NB4 (cell line): ENCODE measurements at regions not wholly inside any gene's neighbourhood (a gene's known extent, or its start where the extent isn't known, plus 50 kb on each side); places are given as distances from the start of the nearest gene placed in this dataset.

Experiments
- DNase-seq: peaks from one replicate; pipeline ENCODE4 v3.0.0; 2010; ENCODE audit warnings: low read depth
- H3K4me3 ChIP-seq: one replicate; pipeline ENCODE4 v1.5.1; 2011; ENCODE audit warnings: mild to moderate bottlenecking, low read depth, low read length, moderate library complexity
- MYC ChIP-seq: IDR thresholded peaks from 2 replicates; pipeline ENCODE4 v1.6.1; 2011; ENCODE audit warnings: low read depth, low read length
- POLR2A ChIP-seq: IDR thresholded peaks from 2 replicates; pipeline ENCODE4 v1.6.1; 2011; ENCODE audit warnings: mild to moderate bottlenecking; ENCODE audit not compliant: insufficient read length; ENCODE audit errors: extremely low read depth
- TF ChIP-seq, protein P1 (sequence below): IDR thresholded peaks from one replicate; pipeline ENCODE4 v1.5.1; 2012; ENCODE audit warnings: low read depth, low read length
- TF ChIP-seq, protein P2 (sequence below): IDR thresholded peaks from 2 replicates; pipeline ENCODE4 v1.6.1; 2011; ENCODE audit warnings: low read depth, low read length

DNA sequence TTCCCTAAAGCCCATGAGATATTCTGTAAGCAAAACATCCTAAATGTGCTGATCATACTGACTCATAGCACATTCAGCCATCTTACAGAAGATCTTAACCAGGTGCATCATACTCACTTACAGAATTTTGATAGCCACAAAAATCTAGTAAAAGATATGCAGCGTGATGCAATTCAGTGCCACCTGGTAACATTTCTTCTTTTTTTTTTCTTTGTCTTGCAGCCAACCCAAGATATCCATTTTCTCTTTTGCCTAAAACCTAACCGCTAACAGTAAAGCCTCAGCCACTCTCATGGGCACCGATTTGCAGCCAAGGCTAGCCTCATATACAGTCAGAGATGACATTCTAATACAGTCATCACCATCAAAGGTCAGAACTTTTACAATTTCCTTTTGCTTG lies 293.3 kb downstream of the HACE1 start:
- TF ChIP-seq, protein P1, sequence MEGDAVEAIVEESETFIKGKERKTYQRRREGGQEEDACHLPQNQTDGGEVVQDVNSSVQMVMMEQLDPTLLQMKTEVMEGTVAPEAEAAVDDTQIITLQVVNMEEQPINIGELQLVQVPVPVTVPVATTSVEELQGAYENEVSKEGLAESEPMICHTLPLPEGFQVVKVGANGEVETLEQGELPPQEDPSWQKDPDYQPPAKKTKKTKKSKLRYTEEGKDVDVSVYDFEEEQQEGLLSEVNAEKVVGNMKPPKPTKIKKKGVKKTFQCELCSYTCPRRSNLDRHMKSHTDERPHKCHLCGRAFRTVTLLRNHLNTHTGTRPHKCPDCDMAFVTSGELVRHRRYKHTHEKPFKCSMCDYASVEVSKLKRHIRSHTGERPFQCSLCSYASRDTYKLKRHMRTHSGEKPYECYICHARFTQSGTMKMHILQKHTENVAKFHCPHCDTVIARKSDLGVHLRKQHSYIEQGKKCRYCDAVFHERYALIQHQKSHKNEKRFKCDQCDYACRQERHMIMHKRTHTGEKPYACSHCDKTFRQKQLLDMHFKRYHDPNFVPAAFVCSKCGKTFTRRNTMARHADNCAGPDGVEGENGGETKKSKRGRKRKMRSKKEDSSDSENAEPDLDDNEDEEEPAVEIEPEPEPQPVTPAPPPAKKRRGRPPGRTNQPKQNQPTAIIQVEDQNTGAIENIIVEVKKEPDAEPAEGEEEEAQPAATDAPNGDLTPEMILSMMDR: no peak
- TF ChIP-seq, protein P2, sequence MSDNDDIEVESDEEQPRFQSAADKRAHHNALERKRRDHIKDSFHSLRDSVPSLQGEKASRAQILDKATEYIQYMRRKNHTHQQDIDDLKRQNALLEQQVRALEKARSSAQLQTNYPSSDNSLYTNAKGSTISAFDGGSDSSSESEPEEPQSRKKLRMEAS: no peak
- TF ChIP-seq POLR2A (no peak), MYC (no peak)
- H3K4me3 ChIP-seq: no peak overlapping the region

DNA sequence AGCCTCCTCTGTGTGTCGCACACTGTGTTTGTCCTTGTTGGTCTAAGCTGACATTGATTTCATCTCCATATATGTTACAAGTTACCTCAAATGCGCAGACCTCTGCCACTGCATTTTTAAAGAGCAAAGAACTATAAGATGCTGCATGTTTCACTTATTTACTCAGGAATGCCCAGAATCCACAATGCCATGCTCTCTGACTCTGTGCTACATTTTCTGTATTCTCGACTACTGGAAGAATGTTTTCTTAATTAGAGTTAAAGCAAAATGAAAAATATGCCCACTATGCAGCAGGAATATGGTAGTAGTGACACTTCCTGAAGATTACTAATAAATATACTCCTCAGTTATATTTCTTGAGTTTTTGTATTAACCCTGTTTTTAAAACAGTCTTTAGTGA lies 296.4 kb downstream of the HACE1 start:
- H3K4me3 ChIP-seq: no peak overlapping the region
- DNase-seq: no peak
- TF ChIP-seq, protein P2: no peak
- TF ChIP-seq, protein P1: no peak
- TF ChIP-seq POLR2A (no peak), MYC (no peak)

More for the DNA sequence above, 293.3 kb downstream of the HACE1 start:
- DNase-seq: no peak

DNA sequence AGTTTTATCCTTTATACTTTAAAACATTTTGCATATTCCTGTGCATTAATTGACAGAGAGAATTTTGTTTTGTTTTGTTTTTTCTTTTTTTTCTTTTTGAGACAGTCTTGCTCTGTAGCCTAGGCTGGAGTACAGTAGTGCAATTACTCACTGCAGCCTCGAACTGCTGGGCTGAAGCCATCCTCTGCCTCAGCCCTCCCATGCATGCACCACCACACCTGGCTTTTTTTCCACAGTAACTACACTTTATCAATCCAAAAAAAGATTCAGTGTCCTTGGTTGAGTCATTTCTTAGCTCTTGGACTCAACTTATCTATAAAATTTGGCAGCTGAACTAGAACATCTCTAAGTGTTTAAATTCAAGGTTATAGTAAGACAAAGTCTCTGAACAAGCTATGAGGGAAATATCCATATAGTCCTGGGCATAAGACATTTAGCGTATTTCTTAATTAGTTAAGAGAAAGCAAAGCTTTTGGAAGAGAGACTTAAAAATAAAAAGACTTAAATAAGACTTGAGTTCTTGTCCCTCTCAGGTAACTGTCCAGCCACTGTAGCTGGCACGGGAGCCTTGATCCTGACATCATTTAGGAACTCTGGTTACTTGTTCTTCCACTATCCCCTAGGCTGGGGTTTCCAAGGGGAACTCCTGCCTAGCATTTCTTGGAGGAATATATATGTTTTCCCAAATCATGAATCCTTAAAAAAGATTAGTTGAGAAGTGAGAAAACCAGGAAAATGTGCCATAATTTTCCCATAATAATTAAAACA lies 300.1 kb downstream of the HACE1 start:
- H3K4me3 ChIP-seq: no peak overlapping the region
- no peak for DNase-seq
- TF ChIP-seq POLR2A (no peak), MYC (no peak)
- TF ChIP-seq, protein P2: no peak
- TF ChIP-seq, protein P1: no peak

DNA sequence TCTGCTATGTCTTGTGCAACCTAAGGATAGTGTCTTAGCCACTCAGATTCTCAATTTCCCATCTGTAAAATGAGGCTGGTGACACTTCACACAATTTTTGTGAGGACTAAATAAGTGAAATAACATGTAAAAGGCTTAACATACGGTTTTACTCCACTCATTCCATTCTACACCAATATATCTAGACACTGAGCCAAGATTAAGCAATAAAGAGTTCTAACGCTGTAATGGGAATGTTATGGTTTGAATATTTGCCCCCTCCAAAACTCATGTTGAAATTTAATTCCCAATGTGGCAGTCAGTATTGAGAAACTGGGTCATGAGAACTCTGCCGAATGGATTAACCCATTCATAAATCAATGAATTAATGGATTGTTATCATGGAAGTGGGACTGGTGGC lies 301.0 kb downstream of the HACE1 start:
- H3K4me3 ChIP-seq: no peak overlapping the region
- no peak for DNase-seq
- TF ChIP-seq, protein P1: no peak

DNA sequence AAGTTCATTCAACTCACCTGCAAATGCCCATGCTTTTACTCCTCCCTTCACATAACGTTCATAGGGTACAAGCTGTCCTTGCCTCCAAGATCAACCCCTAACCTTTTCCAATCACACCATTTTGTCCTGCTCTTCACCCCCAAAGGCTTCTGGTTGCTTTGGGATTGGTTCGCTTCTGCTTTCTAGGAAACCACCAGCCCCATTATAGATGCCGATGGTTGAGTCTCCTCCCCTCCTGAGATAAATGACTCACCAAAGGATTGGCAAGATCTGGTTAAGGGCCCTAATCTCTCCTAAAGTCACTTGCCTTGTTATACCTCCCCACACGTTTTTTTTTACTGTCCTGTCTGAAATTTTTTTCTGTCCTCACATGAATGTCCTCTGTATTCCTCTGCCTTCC lies 311.4 kb downstream of the HACE1 start:
- DNase-seq: peak; percentile 28
- no peak for TF ChIP-seq MYC
- TF ChIP-seq, protein P1: no peak
- no peak for TF ChIP-seq POLR2A
- TF ChIP-seq, protein P2: no peak
- H3K4me3 ChIP-seq: no peak overlapping the region

DNA sequence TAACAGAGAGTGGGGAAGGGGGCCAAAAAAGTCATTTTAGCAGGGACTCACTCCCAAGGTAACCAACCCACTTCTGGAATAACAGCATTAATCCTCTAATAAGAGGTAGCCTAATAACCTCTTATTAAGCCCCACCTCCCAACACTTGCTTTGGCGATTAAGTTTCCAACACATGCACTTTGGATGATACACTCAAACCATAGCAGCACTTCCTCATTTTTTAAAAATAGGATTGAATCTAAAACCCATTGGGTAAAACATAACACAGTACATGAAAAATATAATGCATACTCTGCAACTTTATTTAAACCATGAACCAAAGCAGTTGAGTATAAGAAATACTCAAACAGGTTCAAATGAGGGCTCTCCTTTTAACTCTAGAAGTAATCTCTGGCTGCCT lies 318.3 kb downstream of the HACE1 start:
- DNase-seq: no peak
- no peak for TF ChIP-seq MYC
- TF ChIP-seq, protein P2: no peak
- no peak for TF ChIP-seq POLR2A
- TF ChIP-seq, protein P1: no peak

More for the DNA sequence above, 318.3 kb downstream of the HACE1 start:
- H3K4me3 ChIP-seq: no peak overlapping the region
